ENCODE measurements at regions not wholly inside any gene's neighbourhood (a gene's known extent, or its start where the extent isn't known, plus 50 kb on each side); places are given as distances from the start of the nearest gene placed in this dataset.
"Not testable (repeated sequence)": the region's sequence is repeated elsewhere in the genome, so short reads cannot be mapped to it uniquely, and the experiment has no call there.

GRCh38 chr4:149983931-149984330 lies 94.3 kb upstream of the DCLK2 start:
- no peak for DNase-seq (ENCODE audit: low read depth in 2 of 2, low spot score in 1 of 2)

GRCh38 chr4:149985981-149986380 lies 92.3 kb upstream of the DCLK2 start:
- no peak for DNase-seq (ENCODE audit: low read depth in 2 of 2, low spot score in 1 of 2)

DNA sequence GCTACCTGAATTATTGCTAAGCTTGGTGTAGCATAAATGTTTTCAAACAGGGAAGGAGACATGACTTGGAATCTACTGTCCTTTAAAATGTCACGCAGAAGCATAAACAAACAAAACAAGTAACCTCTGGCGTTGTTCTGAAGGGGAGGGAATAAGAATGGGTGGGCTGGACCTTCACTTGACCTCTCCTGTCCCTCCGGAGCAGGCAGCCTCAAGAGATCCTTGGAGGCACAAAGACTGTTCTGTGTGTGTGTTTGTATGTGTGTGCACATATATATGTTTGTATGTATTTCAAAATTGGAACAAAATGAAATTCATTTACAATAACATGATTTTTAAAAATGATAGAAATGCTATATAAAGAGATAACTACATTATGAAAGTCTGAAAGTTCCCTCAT lies 91.3 kb upstream of the DCLK2 start:
- no peak for DNase-seq (ENCODE audit: low read depth in 2 of 2, low spot score in 1 of 2)

- DNase-seq (ENCODE audit: low read depth in 2 of 2, low spot score in 1 of 2): no peak
Observed at GRCh38 chr4:149987330-149988086, 90.7 kb upstream of the DCLK2 start.

DNA sequence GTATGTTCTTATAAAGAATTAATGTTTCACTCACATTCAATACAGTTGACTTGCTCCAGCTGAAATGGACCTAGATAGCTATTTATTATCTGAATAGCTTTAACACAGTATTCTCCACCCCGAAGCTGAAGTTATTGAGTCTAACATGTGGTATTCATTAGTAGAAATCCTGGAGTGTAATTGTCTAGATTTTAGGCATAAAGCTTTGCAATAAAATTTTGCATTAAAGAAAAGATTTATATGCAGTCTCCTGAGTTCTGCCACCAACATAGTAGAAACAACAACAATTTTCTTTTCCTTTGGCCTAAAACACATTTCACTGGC lies 90.2 kb upstream of the DCLK2 start:
- no peak for DNase-seq (ENCODE audit: low read depth in 2 of 2, low spot score in 1 of 2)

- no peak for DNase-seq (ENCODE audit: low read depth in 2 of 2, low spot score in 1 of 2)
Observed at GRCh38 chr4:149993030-149993429, 85.2 kb upstream of the DCLK2 start.

GRCh38 chr4:149995134-149995756 lies 83.0 kb upstream of the DCLK2 start:
- no peak for DNase-seq (ENCODE audit: low read depth in 2 of 2, low spot score in 1 of 2)

DNA sequence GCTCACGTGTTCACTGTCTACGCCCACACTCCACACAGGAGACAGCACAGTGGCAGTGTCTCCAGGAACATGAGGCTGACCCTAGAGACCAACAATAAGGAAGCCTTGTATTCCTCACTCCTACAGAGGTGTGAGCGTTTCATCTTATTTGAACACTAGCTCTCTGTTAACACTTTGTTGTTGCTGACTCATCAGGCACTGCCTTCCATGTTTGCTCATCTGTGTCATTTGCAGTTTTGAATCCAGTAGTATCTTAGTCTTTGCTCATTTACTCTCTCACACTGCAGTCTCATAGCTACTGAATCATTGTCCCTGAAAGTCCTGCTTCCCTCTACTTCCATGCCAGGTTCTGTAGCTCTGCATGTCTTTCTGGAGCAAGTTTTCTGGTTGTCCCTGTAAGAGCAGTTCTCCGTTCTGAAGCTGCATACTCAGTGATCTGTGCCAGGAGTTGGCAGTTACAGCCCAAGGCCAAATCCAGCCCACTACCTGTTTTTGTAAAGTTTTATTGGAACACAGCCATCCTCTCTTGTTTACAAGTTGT lies 80.3 kb upstream of the DCLK2 start:
- no peak for DNase-seq (ENCODE audit: low read depth in 2 of 2, low spot score in 1 of 2)

DNA sequence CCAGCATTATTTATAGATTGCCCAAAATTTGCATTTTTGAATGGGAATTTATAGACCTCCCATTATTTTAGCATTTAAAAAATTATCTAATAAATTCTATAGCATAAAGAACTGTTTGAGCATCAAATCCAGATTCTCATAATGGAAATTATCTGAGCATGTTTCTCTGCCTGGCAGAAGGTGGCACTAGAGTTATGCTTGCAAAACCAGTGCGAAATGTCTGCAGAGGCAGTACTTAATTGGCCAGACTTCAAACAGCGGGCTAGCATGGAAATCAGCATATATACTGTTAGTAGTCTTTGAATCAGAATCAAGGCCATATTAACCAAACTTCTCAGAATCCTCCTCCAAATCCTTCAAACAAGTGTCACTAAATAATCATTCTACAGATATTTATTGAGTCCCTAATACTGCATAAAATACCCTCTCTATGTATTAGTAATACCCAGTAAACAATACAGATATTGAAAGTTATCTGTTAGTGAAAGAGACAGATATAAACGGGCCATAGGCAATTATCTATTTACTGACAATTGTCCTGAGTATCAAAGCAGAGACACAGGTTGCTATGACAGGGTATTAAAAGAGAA lies 78.7 kb upstream of the DCLK2 start:
- no peak for DNase-seq (ENCODE audit: low read depth in 2 of 2, low spot score in 1 of 2)

GRCh38 chr4:150001815-150002214 lies 76.4 kb upstream of the DCLK2 start:
- DNase-seq (ENCODE audit: low read depth in 2 of 2, low spot score in 1 of 2): no peak

DNA sequence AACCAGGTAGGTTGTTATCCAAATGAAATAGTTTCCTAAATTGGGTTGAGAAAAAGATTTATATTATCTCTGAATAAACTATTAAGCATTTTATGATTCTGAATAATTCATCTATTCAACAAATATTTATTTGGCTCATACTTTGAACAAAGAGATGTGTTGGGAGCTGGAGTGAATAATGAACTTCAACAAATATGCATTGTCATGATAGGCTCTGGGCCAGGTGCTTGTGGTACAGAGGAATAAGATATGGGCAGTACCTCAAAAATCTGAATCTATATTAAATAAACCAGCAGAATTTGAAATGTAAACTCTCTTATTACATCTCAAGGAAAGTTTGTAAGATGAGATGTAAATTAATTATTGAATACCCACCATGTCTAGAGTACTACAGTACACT lies 75.7 kb upstream of the DCLK2 start:
- no peak for DNase-seq (ENCODE audit: low read depth in 2 of 2, low spot score in 1 of 2)

- DNase-seq (ENCODE audit: low read depth in 2 of 2, low spot score in 1 of 2): no peak
Observed at GRCh38 chr4:150004481-150004880, 73.8 kb upstream of the DCLK2 start.

GRCh38 chr4:150005537-150005936 lies 72.7 kb upstream of the DCLK2 start:
- DNase-seq (ENCODE audit: low read depth in 2 of 2, low spot score in 1 of 2): no peak

DNA sequence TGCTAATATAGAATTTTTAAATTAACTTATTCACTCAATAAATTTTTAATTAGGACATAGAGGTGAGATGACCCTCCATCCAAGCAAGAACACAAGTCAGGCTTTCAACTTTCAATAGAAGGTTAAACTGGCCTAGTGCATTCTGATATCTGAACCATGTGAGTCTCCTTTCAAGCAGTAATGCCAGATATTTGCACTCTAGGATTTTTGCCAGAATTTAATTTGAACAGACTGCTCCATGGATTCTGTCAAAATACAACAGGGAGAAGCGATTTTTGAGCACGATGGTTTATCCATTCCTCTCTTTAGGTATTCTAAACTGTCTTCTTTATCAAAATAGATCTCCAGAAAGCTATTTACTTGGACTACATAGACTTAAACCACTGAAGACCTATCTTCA lies 72.0 kb upstream of the DCLK2 start:
- no peak for DNase-seq (ENCODE audit: low read depth in 2 of 2, low spot score in 1 of 2)

GRCh38 chr4:150007512-150007911 lies 70.7 kb upstream of the DCLK2 start:
- no peak for DNase-seq (ENCODE audit: low read depth in 2 of 2, low spot score in 1 of 2)

GRCh38 chr4:150008546-150008945 lies 69.7 kb upstream of the DCLK2 start:
- DNase-seq (ENCODE audit: low read depth in 2 of 2, low spot score in 1 of 2): no peak

DNA sequence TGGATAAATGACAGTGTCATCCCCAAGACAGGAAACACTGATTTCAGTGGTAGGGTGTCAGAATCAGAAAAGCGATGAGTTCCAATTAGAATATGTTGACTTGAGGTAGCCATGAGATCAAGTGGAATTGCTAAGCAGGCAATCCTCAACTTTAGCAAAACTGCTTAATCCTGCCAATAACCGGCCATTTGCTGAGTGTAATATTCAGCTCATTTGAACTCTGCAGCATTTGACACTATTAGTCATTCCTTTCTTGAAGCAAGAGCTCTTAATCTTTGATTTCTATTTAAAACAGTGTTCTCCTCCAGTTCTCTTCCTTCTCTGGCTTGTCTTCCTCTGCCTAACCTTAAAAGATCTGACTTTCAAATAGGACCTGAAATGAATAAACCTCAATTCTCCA lies 68.7 kb upstream of the DCLK2 start:
- no peak for DNase-seq (ENCODE audit: low read depth in 2 of 2, low spot score in 1 of 2)

GRCh38 chr4:150010525-150011126 lies 67.6 kb upstream of the DCLK2 start:
- no peak for DNase-seq (ENCODE audit: low read depth in 2 of 2, low spot score in 1 of 2)

DNA sequence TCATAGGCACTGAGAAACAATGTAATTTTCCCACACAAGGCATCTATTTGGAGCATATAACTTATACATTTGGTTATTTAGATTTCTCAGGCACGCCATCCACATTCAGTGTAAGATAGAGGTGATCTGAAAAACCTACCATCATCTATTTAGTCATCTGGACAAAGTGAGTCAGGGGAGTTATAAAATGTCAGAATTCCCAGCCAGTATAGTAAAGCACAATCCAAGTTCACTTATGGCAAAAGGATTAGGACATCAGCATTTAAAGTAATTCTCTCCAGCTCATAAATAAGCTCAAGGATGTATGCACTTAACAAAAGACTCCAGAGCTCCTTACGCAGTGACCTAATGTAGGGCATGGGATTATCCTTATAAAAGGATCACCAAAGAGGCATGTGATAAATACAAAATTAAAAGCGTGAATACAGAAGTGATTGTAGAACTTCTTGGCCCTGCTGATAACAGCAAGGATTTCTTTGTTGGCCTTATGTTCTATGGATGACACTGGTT lies 65.3 kb upstream of the DCLK2 start:
- no peak for DNase-seq (ENCODE audit: low read depth in 2 of 2, low spot score in 1 of 2)

- DNase-seq (ENCODE audit: low read depth in 2 of 2, low spot score in 1 of 2): not testable (repeated sequence)
Observed at GRCh38 chr4:150015910-150016309, 62.3 kb upstream of the DCLK2 start.

GRCh38 chr4:150016621-150017020 lies 61.6 kb upstream of the DCLK2 start:
- DNase-seq (ENCODE audit: low read depth in 2 of 2, low spot score in 1 of 2): not testable (repeated sequence)

DNA sequence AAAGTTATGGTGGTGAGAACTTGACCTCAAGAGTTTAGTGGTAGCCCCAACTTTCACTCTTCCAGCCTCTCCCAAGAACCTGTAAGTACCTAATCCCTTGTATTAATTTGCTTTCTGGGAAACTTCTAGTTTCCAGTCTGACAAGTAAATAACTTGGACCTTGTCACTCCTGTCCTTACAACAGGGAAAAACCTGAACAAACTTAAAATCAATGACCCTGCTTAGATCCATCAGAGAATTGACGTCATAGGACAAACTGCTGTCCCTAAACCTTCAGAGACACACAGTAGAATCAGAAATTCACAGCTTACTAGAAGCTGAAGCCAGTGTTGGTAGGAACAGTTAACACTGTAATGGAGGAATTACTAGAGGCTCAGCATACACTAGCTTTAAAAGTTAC lies 60.0 kb upstream of the DCLK2 start:
- no peak for DNase-seq (ENCODE audit: low read depth in 2 of 2, low spot score in 1 of 2)
